ENCODE measurements at regions not wholly inside any gene's neighbourhood (a gene's known extent, or its start where the extent isn't known, plus 50 kb on each side); places are given as distances from the start of the nearest gene placed in this dataset.
"Not testable (repeated sequence)": the region's sequence is repeated elsewhere in the genome, so short reads cannot be mapped to it uniquely, and the experiment has no call there.

- DNase-seq (ENCODE audit: low read depth, low spot score): no peak
- no peak overlapping the region; the same call in 1 of the 2 replicates for H3K4me3 ChIP-seq (ENCODE audit: low read length)
Measured at GRCh38 chr11:87719326-87720073, 455.7 kb downstream of the RAB38 start.

GRCh38 chr11:87712802-87713202 is 462.4 kb downstream of the RAB38 start:
- H3K4me3 ChIP-seq (ENCODE audit: low read length): no peak overlapping the region
- no peak for DNase-seq (ENCODE audit: low read depth, low spot score)

- no peak overlapping the region for H3K4me3 ChIP-seq (ENCODE audit: low read length)
- no peak for DNase-seq (ENCODE audit: low read depth, low spot score)
Measured at GRCh38 chr11:87712391-87712790, 462.9 kb downstream of the RAB38 start.

- DNase-seq (ENCODE audit: low read depth, low spot score); H3K4me3 ChIP-seq (ENCODE audit: low read length): not testable (repeated sequence)
Measured at GRCh38 chr11:87703589-87703988, 471.7 kb downstream of the RAB38 start.

- no peak for DNase-seq (ENCODE audit: low read depth, low spot score)
Measured at GRCh38 chr11:87675993-87676392, 499.2 kb downstream of the RAB38 start.

GRCh38 chr11:87666730-87667129 is 508.5 kb downstream of the RAB38 start:
- no peak for DNase-seq (ENCODE audit: low read depth, low spot score)
- H3K4me3 ChIP-seq (ENCODE audit: low read length): no peak overlapping the region

More at GRCh38 chr11:87675993-87676392, 499.2 kb downstream of the RAB38 start:
- no peak overlapping the region for H3K4me3 ChIP-seq (ENCODE audit: low read length)

- no peak overlapping the region for H3K4me3 ChIP-seq (ENCODE audit: low read length)
Measured at GRCh38 chr11:87662287-87662686, 513.0 kb downstream of the RAB38 start.

GRCh38 chr11:87660926-87661660 is 514.1 kb downstream of the RAB38 start:
- no peak for DNase-seq (ENCODE audit: low read depth, low spot score)
- no peak overlapping the region for H3K4me3 ChIP-seq (ENCODE audit: low read length)

More at GRCh38 chr11:87662287-87662686, 513.0 kb downstream of the RAB38 start:
- no peak for DNase-seq (ENCODE audit: low read depth, low spot score)

- DNase-seq (ENCODE audit: low read depth, low spot score): no peak
- H3K4me3 ChIP-seq (ENCODE audit: low read length): no peak overlapping the region
Measured at GRCh38 chr11:87659807-87660206, 515.4 kb downstream of the RAB38 start.

GRCh38 chr11:87645626-87646025 is 529.6 kb downstream of the RAB38 start:
- no peak for DNase-seq (ENCODE audit: low read depth, low spot score)

GRCh38 chr11:87639753-87640364 is 535.4 kb downstream of the RAB38 start:
- no peak for DNase-seq (ENCODE audit: low read depth, low spot score)

More at GRCh38 chr11:87645626-87646025, 529.6 kb downstream of the RAB38 start:
- H3K4me3 ChIP-seq (ENCODE audit: low read length): no peak overlapping the region

GRCh38 chr11:87635001-87635400 is 540.2 kb downstream of the RAB38 start:
- no peak overlapping the region for H3K4me3 ChIP-seq (ENCODE audit: low read length)
- no peak for DNase-seq (ENCODE audit: low read depth, low spot score)

More at GRCh38 chr11:87639753-87640364, 535.4 kb downstream of the RAB38 start:
- no peak overlapping the region for H3K4me3 ChIP-seq (ENCODE audit: low read length)

GRCh38 chr11:87634331-87634730 is 540.9 kb downstream of the RAB38 start:
- H3K4me3 ChIP-seq (ENCODE audit: low read length): no peak overlapping the region
- no peak for DNase-seq (ENCODE audit: low read depth, low spot score)

- DNase-seq (ENCODE audit: low read depth, low spot score): no peak
- H3K4me3 ChIP-seq (ENCODE audit: low read length): no peak overlapping the region
Measured at GRCh38 chr11:87628957-87629356, 546.3 kb downstream of the RAB38 start.

- H3K4me3 ChIP-seq (ENCODE audit: low read length): no peak overlapping the region
- no peak for DNase-seq (ENCODE audit: low read depth, low spot score)
Measured at GRCh38 chr11:87628026-87628580, 547.1 kb downstream of the RAB38 start.

GRCh38 chr11:87623531-87624365 is 551.5 kb downstream of the RAB38 start:
- H3K4me3 ChIP-seq (ENCODE audit: low read length); DNase-seq (ENCODE audit: low read depth, low spot score): not testable (repeated sequence)

GRCh38 chr11:87616511-87616910 is 558.7 kb downstream of the RAB38 start:
- no peak for DNase-seq (ENCODE audit: low read depth, low spot score)
- no peak overlapping the region for H3K4me3 ChIP-seq (ENCODE audit: low read length)

GRCh38 chr11:87604350-87604749 is 566.6 kb downstream of the TMEM135 start:
- DNase-seq (ENCODE audit: low read depth, low spot score): no peak

GRCh38 chr11:87603887-87604286 is 566.2 kb downstream of the TMEM135 start:
- no peak for DNase-seq (ENCODE audit: low read depth, low spot score)

More at GRCh38 chr11:87604350-87604749, 566.6 kb downstream of the TMEM135 start:
- H3K4me3 ChIP-seq (ENCODE audit: low read length): no peak overlapping the region

More at GRCh38 chr11:87603887-87604286, 566.2 kb downstream of the TMEM135 start:
- H3K4me3 ChIP-seq (ENCODE audit: low read length): no peak overlapping the region

All from Jurkat, Clone E6-1 (cell line).